H9 (cell line): ENCODE measurements at regions not wholly inside any gene's neighbourhood (a gene's known extent, or its start where the extent isn't known, plus 50 kb on each side); places are given as distances from the start of the nearest gene placed in this dataset.

ENCODE experiments used
- DNase-seq: peaks from one replicate; pipeline ENCODE4 v3.0.0-alpha.2; 2017
- H2AFZ ChIP-seq: one replicate; pipeline ENCODE4 v1.6.1; 2013; ENCODE audit warnings: mild to moderate bottlenecking, low read length, control low read depth, moderate library complexity
- H2AK5ac ChIP-seq: 2 replicates; pipeline ENCODE4 v1.6.1; 2013; ENCODE audit warnings: low read length, control low read depth, mixed read lengths; ENCODE audit not compliant: insufficient read length
- H2BK120ac ChIP-seq: one replicate; pipeline ENCODE4 v1.6.1; 2013; ENCODE audit warnings: low read depth, mild to moderate bottlenecking, low read length, control low read depth, inconsistent platforms; ENCODE audit not compliant: poor library complexity, severe bottlenecking
- H2BK12ac ChIP-seq: 2 replicates; pipeline ENCODE4 v1.6.1; 2013; ENCODE audit warnings: low read length, control low read depth, mixed read lengths, low read depth; ENCODE audit not compliant: insufficient read length
- H2BK15ac ChIP-seq: 2 replicates; pipeline ENCODE4 v1.6.1; 2013; ENCODE audit warnings: low read depth, low read length, control low read depth
- H2BK20ac ChIP-seq: one replicate; pipeline ENCODE4 v1.6.1; 2013; ENCODE audit warnings: low read depth, mild to moderate bottlenecking, low read length, control low read depth, inconsistent platforms; ENCODE audit not compliant: poor library complexity, severe bottlenecking
- H2BK5ac ChIP-seq: 2 replicates; pipeline ENCODE4 v1.6.1; 2013; ENCODE audit warnings: low read length, control low read depth, mixed read lengths; ENCODE audit not compliant: insufficient read length
- H3K14ac ChIP-seq: 2 replicates; pipeline ENCODE4 v1.6.1; 2013; ENCODE audit warnings: low read length, control low read depth; ENCODE audit not compliant: insufficient read depth
- H3K18ac ChIP-seq: 2 replicates; pipeline ENCODE4 v1.6.1; 2013; ENCODE audit warnings: low read depth, mild to moderate bottlenecking, mixed read lengths, low read length, control low read depth; ENCODE audit not compliant: insufficient read length
- H3K23ac ChIP-seq: 2 replicates; pipeline ENCODE4 v1.6.1; 2013; ENCODE audit warnings: low read length, control low read depth, mixed read lengths, low read depth; ENCODE audit not compliant: insufficient read length
- H3K23me2 ChIP-seq: 2 replicates; pipeline ENCODE4 v1.6.1; 2013; ENCODE audit warnings: low read depth, mild to moderate bottlenecking, mixed read lengths, low read length, control low read depth; ENCODE audit not compliant: insufficient read length, poor library complexity, severe bottlenecking
- H3K27ac ChIP-seq: 2 replicates; pipeline ENCODE4 v1.5.1; 2013; ENCODE audit warnings: low read length, control low read depth, mixed read lengths, low read depth; ENCODE audit not compliant: insufficient read length
- H3K27me3 ChIP-seq: 2 replicates; pipeline ENCODE4 v1.6.1; 2013; ENCODE audit warnings: low read length, control low read depth, inconsistent platforms; ENCODE audit not compliant: insufficient read depth
- H3K4ac ChIP-seq: 2 replicates; pipeline ENCODE4 v1.6.1; 2013; ENCODE audit warnings: low read depth, mild to moderate bottlenecking, control low read depth, inconsistent platforms, low read length, moderate library complexity
- H3K4me1 ChIP-seq: 2 replicates; pipeline ENCODE4 v1.6.1; 2013; ENCODE audit warnings: low read length, control low read depth, inconsistent platforms; ENCODE audit not compliant: insufficient read depth
- H3K4me2 ChIP-seq: 2 replicates; pipeline ENCODE4 v1.6.1; 2013; ENCODE audit warnings: low read length, control low read depth, mixed read lengths; ENCODE audit not compliant: insufficient read length, insufficient read depth
- H3K56ac ChIP-seq: 2 replicates; pipeline ENCODE4 v1.6.1; 2013; ENCODE audit warnings: low read depth, mild to moderate bottlenecking, mixed read lengths, low read length, control low read depth; ENCODE audit not compliant: insufficient read length
- H3K79me1 ChIP-seq: 2 replicates; pipeline ENCODE4 v1.6.1; 2013; ENCODE audit warnings: low read depth, mild to moderate bottlenecking, moderate library complexity, low read length, control low read depth, inconsistent platforms; ENCODE audit not compliant: insufficient read depth, poor library complexity, severe bottlenecking
- H3K79me2 ChIP-seq: 2 replicates; pipeline ENCODE4 v1.6.1; 2013; ENCODE audit warnings: low read length, control low read depth, inconsistent platforms; ENCODE audit not compliant: insufficient read depth
- H3K9ac ChIP-seq: 2 replicates; pipeline ENCODE4 v1.6.1; 2013; ENCODE audit warnings: low read length, control low read depth, mixed read lengths; ENCODE audit not compliant: insufficient read length; ENCODE audit errors: extremely low read depth
- H3K9me3 ChIP-seq: one replicate; pipeline ENCODE4 v1.6.1; 2013; ENCODE audit warnings: low read depth, low read length, inconsistent platforms; ENCODE audit not compliant: control insufficient read depth
- H3T11ph ChIP-seq: one replicate; pipeline ENCODE4 v1.6.1; 2013; ENCODE audit warnings: mild to moderate bottlenecking, low read length, control low read depth, inconsistent platforms
- H4K20me1 ChIP-seq: one replicate; pipeline ENCODE4 v1.6.1; 2013; ENCODE audit not compliant: control insufficient read depth, insufficient read length, insufficient read depth
- H4K5ac ChIP-seq: 2 replicates; pipeline ENCODE4 v1.6.1; 2013; ENCODE audit warnings: low read depth, mild to moderate bottlenecking, mixed read lengths, low read length, control low read depth; ENCODE audit not compliant: insufficient read length
- H4K8ac ChIP-seq: replicated peaks from 2 replicates; pipeline ENCODE4 v1.6.1; 2013; ENCODE audit warnings: low read length, control low read depth, mixed read lengths, low read depth; ENCODE audit not compliant: insufficient read length
- H4K91ac ChIP-seq: 2 replicates; pipeline ENCODE4 v1.6.1; 2013; ENCODE audit warnings: low read depth, mild to moderate bottlenecking, moderate library complexity, mixed read lengths, low read length, control low read depth; ENCODE audit not compliant: insufficient read length
- H3K27ac Mint-ChIP-seq, 3 experiments: 2 replicates in 2 of 3; 3 replicates in 1 of 3; pipeline ENCODE4 v1.8.0; 2020 to 2021; ENCODE audit warnings: mixed read lengths in 3 of 3, mild to moderate bottlenecking in 1 of 3, moderate library complexity in 1 of 3
- H3K27me3 Mint-ChIP-seq: 2 replicates; pipeline ENCODE4 v1.8.0; 2021; ENCODE audit warnings: low read depth, mild to moderate bottlenecking, moderate library complexity, mixed read lengths
- H3K36me3 Mint-ChIP-seq, 3 experiments: 2 replicates in 2 of 3; 3 replicates in 1 of 3; pipeline ENCODE4 v1.8.0; 2020 to 2021; ENCODE audit warnings: low read depth in 3 of 3, mixed read lengths in 3 of 3; ENCODE audit not compliant: insufficient read depth in 1 of 3
- H3K4me1 Mint-ChIP-seq, 2 experiments: 2 replicates each; pipeline ENCODE4 v1.8.0; 2020; ENCODE audit warnings: mixed read lengths in 2 of 2
- H3K4me3 Mint-ChIP-seq, 2 experiments: 2 replicates in 1 of 2; 3 replicates in 1 of 2; pipeline ENCODE4 v1.8.0; 2020 to 2021; ENCODE audit warnings: mild to moderate bottlenecking in 2 of 2, mixed read lengths in 2 of 2, moderate library complexity in 1 of 2
- H3K9me3 Mint-ChIP-seq, 2 experiments: 2 replicates in 1 of 2; 3 replicates in 1 of 2; pipeline ENCODE4 v1.8.0; 2020; ENCODE audit warnings: mild to moderate bottlenecking in 2 of 2, mixed read lengths in 2 of 2, moderate library complexity in 1 of 2
- CTCF ChIP-seq: fragments of 200-600 bp; sonication (generic); conservative IDR thresholded peaks from 3 replicates; pipeline ENCODE4 v1.8.0; 2021; ENCODE audit warnings: antibody characterized with exemption, mild to moderate bottlenecking
- WGBS: extraction: QIAGEN DNeasy Blood & Tissue Kit; methylation state at CpG from one replicate; pipeline ENCODE4 v1.1.7; 2013; ENCODE audit warnings: missing lambda C conversion rate, low lambda C conversion rate, mixed read lengths; ENCODE audit not compliant: insufficient read length; ENCODE audit errors: extremely low coverage; 5-methylcytosine and 5-hydroxymethylcytosine counted together

GRCh38 chr9:89798547-89799120, 193.8 kb downstream of the GADD45G start:
- Histone ChIP-seq H2BK15ac (no peak overlapping the region), H4K5ac (no peak overlapping the region), H2BK20ac (no peak overlapping the region), H3K27ac (no peak overlapping the region), H2AFZ (no peak overlapping the region), H2BK120ac (no peak overlapping the region), H3K14ac (no peak overlapping the region), H3T11ph (no peak overlapping the region), H4K20me1 (no peaks in the 10 kb centered on the region), H3K23ac (no peak overlapping the region), H4K91ac (no peak overlapping the region), H2AK5ac (no peak overlapping the region), H3K79me2 (no peaks in the 10 kb centered on the region), H3K9me3 (no peaks in the 10 kb centered on the region), H3K4ac (no peak overlapping the region), H3K27me3 (no peaks in the 10 kb centered on the region), H3K18ac (no peak overlapping the region), H3K4me1 (no peaks in the 10 kb centered on the region), H3K79me1 (no peaks in the 10 kb centered on the region), H3K23me2 (no peaks in the 10 kb centered on the region), H2BK5ac (no peak overlapping the region), H2BK12ac (no peak overlapping the region), H4K8ac (no peak overlapping the region), H3K4me2 (no peak overlapping the region), H3K9ac (no peak overlapping the region), H3K56ac (no peak overlapping the region)
- peak overlapping the region in 1 of 3 experiments; percentile 59; a peak in 1 of 7 replicates for H3K27ac Mint-ChIP-seq
- peaks cover 8 to 11% of the 10 kb centered on the region in 2 experiments; a peak in 3 of 4 replicates for H3K4me1 Mint-ChIP-seq
- TF ChIP-seq CTCF = no peak
- DNase-seq = no peak
- H3K4me3 Mint-ChIP-seq = no peak overlapping the region
- no CpG with 5 or more reads among the region's 4 CpGs for WGBS
- H3K27me3 Mint-ChIP-seq = peaks cover 10% of the 10 kb centered on the region
- H3K9me3 Mint-ChIP-seq = no peaks in the 10 kb centered on the region; a peak in 1 of 5 replicates
- no peaks in the 10 kb centered on the region for H3K36me3 Mint-ChIP-seq
